K562 (cell line): ENCODE measurements at regions not wholly inside any gene's neighbourhood (a gene's known extent, or its start where the extent isn't known, plus 50 kb on each side); places are given as distances from the start of the nearest gene placed in this dataset.

ENCODE experiments used
- ATAC-seq: fragments of 200-7000 bp; cut with Tn5 transposase; 3 replicates; pipeline ENCODE4 v1.9.1; 2020; ENCODE audit warnings: moderate library complexity
- BruUV-seq: library from RNA; stranded (reverse); fragments of 400-500 nt; replicated peaks from 2 replicates; lab custom pipeline; 2021; lab: Mats Ljungman, UMichigan
- CTCF ChIA-PET: fragments of 300-600 bp; formaldehyde crosslinking; extraction: SDS; loops from one replicate; lab custom pipeline; 2021; ENCODE audit warnings: low intra/inter-chr PET ratio; lab: Yijun Ruan, JAX
- POLR2A ChIA-PET: fragments of 300-600, 350-650 bp; sonication (Branson Sonifier 250); formaldehyde crosslinking; extraction: SDS; loops from one replicate; lab custom pipeline; 2021; ENCODE audit warnings: antibody characterized with exemption, inconsistent platforms; lab: Yijun Ruan, JAX
- DNase-seq, 4 experiments: peaks; one replicate each; pipeline versions ENCODE4 v3.0.0 to v3.0.0-alpha.2; 2011 to 2018; ENCODE audit warnings: low spot score in 3 of 4, mixed read lengths in 3 of 4; ENCODE audit errors: extremely low read depth in 1 of 4
- FAIRE-seq: peaks from 2 replicates; lab custom pipeline; 2011; peaks lifted over from hg19 to GRCh38; lab: Jason Lieb, UNC
- H2AFZ ChIP-seq: 2 replicates; pipeline ENCODE4 v1.6.0; 2011; ENCODE audit warnings: low read depth, low read length, control low read depth, inconsistent platforms
- H3K27ac ChIP-seq: fragments of 200-600 bp; 3 replicates; pipeline ENCODE4 v1.8.0; 2011; ENCODE audit warnings: low read depth, mild to moderate bottlenecking, control low read depth, inconsistent platforms, low read length, moderate library complexity, mixed read lengths; ENCODE audit errors: extremely low read depth
- H3K27me3 ChIP-seq, 2 experiments: fragments of 300-600 bp in 1 of 2; 2 replicates in 1 of 2; 3 replicates in 1 of 2; pipeline versions ENCODE4 v1.6.0 to v1.8.0; 2011; ENCODE audit warnings: inconsistent platforms in 2 of 2, low read length in 2 of 2, mild to moderate bottlenecking in 1 of 2, mixed read lengths in 1 of 2, moderate library complexity in 1 of 2; ENCODE audit not compliant: control insufficient read depth in 2 of 2, insufficient read depth in 2 of 2
- H3K36me3 ChIP-seq: fragments of 300-600 bp; 3 replicates; pipeline ENCODE4 v1.8.0; 2011; ENCODE audit warnings: mild to moderate bottlenecking, low read length, inconsistent platforms; ENCODE audit not compliant: control insufficient read depth, insufficient read depth
- H3K4me1 ChIP-seq, 2 experiments: fragments of 200-600 bp in 1 of 2; replicated peaks in 1 of 2; 2 replicates in 1 of 2; 3 replicates in 1 of 2; pipeline versions ENCODE4 v1.5.1 to v1.8.0; 2011; ENCODE audit warnings: inconsistent platforms in 2 of 2, low read length in 2 of 2, mild to moderate bottlenecking in 1 of 2, mixed read lengths in 1 of 2, moderate library complexity in 1 of 2; ENCODE audit not compliant: control insufficient read depth in 2 of 2, insufficient read depth in 2 of 2
- H3K4me2 ChIP-seq: 2 replicates; pipeline ENCODE4 v1.6.1; 2011; ENCODE audit warnings: low read length, control low read depth, inconsistent platforms, mixed read lengths; ENCODE audit not compliant: insufficient read depth
- H3K4me3 ChIP-seq: fragments of 200-600 bp; sonication (generic), shearing (Covaris generic); 2 replicates; pipeline ENCODE4 v1.5.1; 2016; ENCODE audit warnings: control low read depth, inconsistent platforms
- H3K79me2 ChIP-seq: fragments of 200-600 bp; 3 replicates; pipeline ENCODE4 v1.8.0; 2011; ENCODE audit warnings: low read length, inconsistent platforms; ENCODE audit not compliant: control insufficient read depth, insufficient read depth
- H3K9ac ChIP-seq, 2 experiments: 2 replicates each; pipeline versions ENCODE4 v1.6.0 to v1.6.1; 2011; ENCODE audit warnings: low read depth in 2 of 2, low read length in 2 of 2, control low read depth in 1 of 2, inconsistent platforms in 1 of 2, mild to moderate bottlenecking in 1 of 2, mixed read lengths in 1 of 2; ENCODE audit not compliant: insufficient read depth in 1 of 2
- H3K9me1 ChIP-seq: one replicate; pipeline ENCODE4 v1.6.0; 2011; ENCODE audit warnings: inconsistent platforms, mild to moderate bottlenecking, low read length, moderate library complexity; ENCODE audit not compliant: control insufficient read depth, insufficient read depth
- H3K9me3 ChIP-seq: replicated peaks from 2 replicates; pipeline ENCODE4 v1.5.1; 2011; ENCODE audit warnings: low read depth, low read length, inconsistent platforms; ENCODE audit not compliant: control insufficient read depth, insufficient read depth
- H4K20me1 ChIP-seq: replicated peaks from 2 replicates; pipeline ENCODE4 v1.6.1; 2011; ENCODE audit warnings: low read length, inconsistent platforms, mixed read lengths; ENCODE audit not compliant: control insufficient read depth, insufficient read depth
- CHD4 ChIP-seq: fragments of 200-600 bp; sonication (generic); IDR thresholded peaks from 3 replicates; pipeline ENCODE4 v1.6.1; 2012; ENCODE audit warnings: low read depth, mild to moderate bottlenecking, mixed read lengths, low read length, inconsistent platforms; ENCODE audit not compliant: insufficient read depth, insufficient replicate concordance, poor library complexity, severe bottlenecking
- CREBBP ChIP-seq: IDR thresholded peaks from one replicate; pipeline ENCODE4 v1.6.1; 2012; ENCODE audit warnings: low read depth, mild to moderate bottlenecking, control low read depth, inconsistent platforms, low read length
- MEF2D ChIP-seq: conservative IDR thresholded peaks from 2 replicates; pipeline ENCODE4 v1.6.1; 2016; ENCODE audit warnings: low read depth, missing genetic modification characterization, missing compliant biosample characterization
- RCOR1 ChIP-seq, 2 experiments: IDR thresholded peaks; 2 replicates each; pipeline ENCODE4 v1.6.1; 2012; ENCODE audit warnings: low read depth in 2 of 2, low read length in 2 of 2, borderline replicate concordance in 1 of 2, improper control_type of control experiment in 1 of 2
- SAP30 ChIP-seq: fragments of 200-600 bp; sonication (generic); IDR thresholded peaks from 2 replicates; pipeline ENCODE4 v1.6.1; 2012; ENCODE audit warnings: borderline replicate concordance, low read depth, mild to moderate bottlenecking, moderate library complexity, low read length, control low read depth, inconsistent platforms; ENCODE audit not compliant: insufficient read depth, poor library complexity, severe bottlenecking
- SIRT6 ChIP-seq: IDR thresholded peaks from one replicate; pipeline ENCODE4 v1.6.1; 2012; ENCODE audit warnings: low read depth, mild to moderate bottlenecking, control low read depth, inconsistent platforms, low read length, moderate library complexity
- SMARCC2 ChIP-seq: fragments of 450-650 bp; IDR thresholded peaks from 2 replicates; pipeline ENCODE4 v1.6.1; 2017; ENCODE audit warnings: antibody characterized with exemption, moderate library complexity, mild to moderate bottlenecking, low read depth
- TEAD2 ChIP-seq: fragments of 450-650 bp; IDR thresholded peaks from 2 replicates; pipeline ENCODE4 v1.6.1; 2016; ENCODE audit warnings: missing genetic modification characterization, control low read depth, missing compliant biosample characterization
- WGBS: fragments of 100-300 bp; shearing (Covaris generic); methylation state at CpG from one replicate; pipeline ENCODE4 v1.1.6; 2016; ENCODE audit warnings: low coverage, mixed read lengths; ENCODE audit not compliant: insufficient coverage; ENCODE audit errors: missing lambda C conversion rate; 5-methylcytosine and 5-hydroxymethylcytosine counted together
- in situ Hi-C: fragments of 300-500 bp; cut with MboI; formaldehyde crosslinking; loops from 4 replicates; pipeline ENCODE4 v1.15.0; 2018; ENCODE audit warnings: inconsistent platforms, mixed read lengths
- intact Hi-C: fragments of 100-400 bp; cut with micrococcal nuclease; formaldehyde crosslinking; loops from 2 replicates; pipeline ENCODE4 v1.14.2; 2022
- TF ChIP-seq, protein P1 (sequence below): fragments of 250-450 bp; sonication (Bioruptor Pico); IDR thresholded peaks from 2 replicates; pipeline ENCODE4 v1.5.0; 2021
- TF ChIP-seq, protein P2 (sequence below): sonication (generic); formaldehyde crosslinking; IDR thresholded peaks from 2 replicates; pipeline ENCODE4 v1.8.0; 2022; ENCODE audit warnings: missing genetic modification reagents, mild to moderate bottlenecking, borderline replicate concordance
- TF ChIP-seq, protein P3 (sequence below): sonication (generic); IDR thresholded peaks from 2 replicates; pipeline ENCODE4 v1.6.1; 2016

DNA sequence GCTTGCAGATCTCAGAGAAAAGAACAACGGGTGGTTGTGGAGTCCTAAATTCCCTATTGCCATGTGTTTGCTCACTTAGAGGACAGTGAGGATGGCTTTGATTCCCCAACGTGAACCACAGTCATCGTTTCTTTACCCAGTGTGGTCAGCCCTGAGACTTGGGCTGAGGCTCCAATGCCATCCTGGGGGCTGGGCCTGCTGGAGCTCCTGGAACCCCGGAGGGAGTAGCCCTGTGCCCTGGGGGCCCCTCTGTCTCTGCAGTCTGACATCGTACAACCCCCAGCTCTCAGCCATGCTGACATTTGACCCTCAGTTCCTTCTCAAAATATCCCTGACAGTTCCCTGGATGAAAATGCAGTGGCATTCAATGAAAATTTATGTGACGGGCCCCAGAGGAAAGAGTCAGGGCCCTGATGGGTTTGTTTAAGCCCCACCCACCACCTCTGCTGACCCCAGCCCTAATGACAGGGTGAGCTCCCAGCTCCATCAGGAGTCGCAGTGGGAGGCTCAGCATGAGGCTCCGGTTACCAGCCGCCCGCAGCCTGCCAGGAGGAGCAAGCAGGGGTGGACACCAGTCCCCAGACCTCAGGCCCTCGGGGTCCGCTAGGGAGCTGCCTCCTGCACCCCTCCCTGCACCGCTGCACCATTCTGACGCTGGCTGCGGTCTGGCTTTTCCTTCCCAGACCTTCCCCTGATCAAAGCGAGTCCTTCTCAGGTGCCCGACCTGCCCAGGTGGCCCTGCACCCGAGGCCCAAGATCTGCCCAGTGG, 120.9 kb downstream of the TWIST2 start (continued):
- TF ChIP-seq CHD4, result no peak
- no peak for TF ChIP-seq MEF2D (tag)
- TF ChIP-seq, protein P1, sequence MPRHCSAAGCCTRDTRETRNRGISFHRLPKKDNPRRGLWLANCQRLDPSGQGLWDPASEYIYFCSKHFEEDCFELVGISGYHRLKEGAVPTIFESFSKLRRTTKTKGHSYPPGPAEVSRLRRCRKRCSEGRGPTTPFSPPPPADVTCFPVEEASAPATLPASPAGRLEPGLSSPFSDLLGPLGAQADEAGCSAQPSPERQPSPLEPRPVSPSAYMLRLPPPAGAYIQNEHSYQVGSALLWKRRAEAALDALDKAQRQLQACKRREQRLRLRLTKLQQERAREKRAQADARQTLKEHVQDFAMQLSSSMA, result no peak
- TF ChIP-seq, all 486 proteins: peak for 0

DNA sequence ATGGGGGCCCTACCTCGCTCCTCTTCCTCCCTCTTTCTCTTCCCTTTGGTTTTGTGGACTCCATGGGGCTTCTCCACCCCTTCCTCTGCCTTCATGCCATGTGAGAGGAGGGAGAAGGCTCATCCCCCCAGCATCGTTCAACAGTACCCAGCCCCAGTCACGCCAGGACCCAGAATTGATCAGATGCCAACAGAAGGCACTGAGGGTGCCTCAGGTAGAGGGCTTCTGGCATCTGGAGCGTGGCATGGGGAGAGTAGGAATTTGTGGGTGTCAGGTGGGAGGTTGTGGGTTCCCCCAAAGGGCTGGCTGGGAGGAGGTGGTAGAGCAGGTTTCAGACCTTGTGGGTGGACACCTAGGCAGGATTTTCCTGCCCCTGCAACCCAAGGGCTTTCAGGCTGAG, 122.0 kb downstream of the TWIST2 start:
- CTCF ChIA-PET, result no interaction called here
- no peak for DNase-seq
- Histone ChIP-seq H3K27ac (no peak overlapping the region), H3K9me3 (no peaks in the 10 kb centered on the region), H3K4me2 (no peak overlapping the region), H3K27me3 (peaks cover 2 to 38% of the 10 kb centered on the region in 2 experiments; a peak in 2 of 5 replicates), H3K36me3 (no peaks in the 10 kb centered on the region), H3K4me3 (no peak overlapping the region), H3K9ac (no peak overlapping the region), H3K9me1 (no peaks in the 10 kb centered on the region), H2AFZ (no peak overlapping the region), H4K20me1 (no peaks in the 10 kb centered on the region), H3K4me1 (peaks cover 0 to 6% of the 10 kb centered on the region in 2 experiments; a peak in 1 of 5 replicates), H3K79me2 (no peaks in the 10 kb centered on the region)
- no peak for FAIRE-seq
- WGBS, result 7% methylated on average over 2 of the region's 4 CpGs
- TF ChIP-seq SIRT6, result no peak
- TF ChIP-seq SAP30, result no peak
- no peak for TF ChIP-seq CREBBP
- TF ChIP-seq TEAD2 (tag), result no peak
- TF ChIP-seq RCOR1 (IDR thresholded peaks at IDR 0.05; ENCODE audit: borderline replicate concordance in 1 of 2, low read depth in 2 of 2, low read length in 2 of 2), result no peak
- no peak for TF ChIP-seq SMARCC2
- TF ChIP-seq, protein P2, sequence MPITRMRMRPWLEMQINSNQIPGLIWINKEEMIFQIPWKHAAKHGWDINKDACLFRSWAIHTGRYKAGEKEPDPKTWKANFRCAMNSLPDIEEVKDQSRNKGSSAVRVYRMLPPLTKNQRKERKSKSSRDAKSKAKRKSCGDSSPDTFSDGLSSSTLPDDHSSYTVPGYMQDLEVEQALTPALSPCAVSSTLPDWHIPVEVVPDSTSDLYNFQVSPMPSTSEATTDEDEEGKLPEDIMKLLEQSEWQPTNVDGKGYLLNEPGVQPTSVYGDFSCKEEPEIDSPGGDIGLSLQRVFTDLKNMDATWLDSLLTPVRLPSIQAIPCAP (CRISPR knock-in tag), result no peak
- TF ChIP-seq, protein P3, sequence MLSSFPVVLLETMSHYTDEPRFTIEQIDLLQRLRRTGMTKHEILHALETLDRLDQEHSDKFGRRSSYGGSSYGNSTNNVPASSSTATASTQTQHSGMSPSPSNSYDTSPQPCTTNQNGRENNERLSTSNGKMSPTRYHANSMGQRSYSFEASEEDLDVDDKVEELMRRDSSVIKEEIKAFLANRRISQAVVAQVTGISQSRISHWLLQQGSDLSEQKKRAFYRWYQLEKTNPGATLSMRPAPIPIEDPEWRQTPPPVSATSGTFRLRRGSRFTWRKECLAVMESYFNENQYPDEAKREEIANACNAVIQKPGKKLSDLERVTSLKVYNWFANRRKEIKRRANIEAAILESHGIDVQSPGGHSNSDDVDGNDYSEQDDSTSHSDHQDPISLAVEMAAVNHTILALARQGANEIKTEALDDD, result no peak
- POLR2A ChIA-PET, result no interaction called here
- no TSS peak for BruUV-seq
- ATAC-seq, result no peak
- intact Hi-C loops (no loop called here), in situ Hi-C loops (no loop called here)
